Spleen (tissue), 7 donors: ENCODE measurements at regions not wholly inside any gene's neighbourhood (a gene's known extent, or its start where the extent isn't known, plus 50 kb on each side); places are given as distances from the start of the nearest gene placed in this dataset.

Source experiments
- CTCF ChIP-seq, 11 experiments: fragments of 200-600 bp in 7 of 11; fragments of 450-650 bp in 4 of 11; sonication (generic) in 4 of 11; IDR thresholded peaks in 8 of 11; conservative IDR thresholded peaks in 3 of 11; 1 replicate in 7 of 11; 2 replicates in 4 of 11; pipeline versions ENCODE4 v1.4.0 to v1.8.0; 2016 to 2021; ENCODE audit warnings: antibody characterized with exemption in 11 of 11, inconsistent platforms in 4 of 11, mild to moderate bottlenecking in 1 of 11
- POLR2AphosphoS5 ChIP-seq, 3 donors: sonication (generic); formaldehyde crosslinking; IDR thresholded peaks; one replicate each; pipeline ENCODE4 v1.5.1; 2017; ENCODE audit warnings: antibody characterized with exemption in 3 of 3
- donor health status: DM: no; HTN: no; CAD: no; lungs with moderate emphysema.
- donor health status: DM: no; HTN: no; CAD: no.
- donor health status: DM: no; HTN: no; CAD: no.

- TF ChIP-seq CTCF (IDR thresholded peaks at IDR 0.05 in 8 of 11, conservative IDR thresholded peaks at IDR 0.05 in 3 of 11) (no peak), POLR2AphosphoS5 (IDR thresholded peaks at IDR 0.05) (no peak)
Observed at GRCh38 chr14:97071177-97071576, 274.0 kb downstream of the VRK1 start.
